Skeletal muscle tissue (tissue), 3 donors: ENCODE measurements at regions not wholly inside any gene's neighbourhood (a gene's known extent, or its start where the extent isn't known, plus 50 kb on each side); places are given as distances from the start of the nearest gene placed in this dataset.
"Not testable (repeated sequence)": the region's sequence is repeated elsewhere in the genome, so short reads cannot be mapped to it uniquely, and the experiment has no call there.

Experiments used
- H3K27ac ChIP-seq: one replicate; pipeline ENCODE4 v1.7.0; 2013; ENCODE audit warnings: mild to moderate bottlenecking, low read depth, low read length, inconsistent platforms
- H3K27me3 ChIP-seq, 3 donors: one replicate each; pipeline ENCODE4 v1.7.0; 2013; ENCODE audit warnings: low read length in 3 of 3; ENCODE audit not compliant: control insufficient read depth in 3 of 3, insufficient read depth in 3 of 3
- H3K36me3 ChIP-seq, 3 donors: one replicate each; pipeline ENCODE4 v1.7.0; 2013; ENCODE audit warnings: low read length in 3 of 3; ENCODE audit not compliant: control insufficient read depth in 3 of 3, insufficient read depth in 3 of 3
- H3K4me1 ChIP-seq, 3 donors: one replicate each; pipeline ENCODE4 v1.7.0; 2013; ENCODE audit warnings: low read length in 3 of 3, mild to moderate bottlenecking in 3 of 3; ENCODE audit not compliant: control insufficient read depth in 3 of 3, insufficient read depth in 3 of 3
- H3K4me3 ChIP-seq, 3 donors: one replicate each; pipeline ENCODE4 v1.7.0; 2013; ENCODE audit warnings: low read length in 3 of 3
- H3K9ac ChIP-seq, 3 donors: one replicate each; pipeline ENCODE4 v1.7.0; 2013; ENCODE audit warnings: low read length in 3 of 3, mild to moderate bottlenecking in 3 of 3, moderate library complexity in 2 of 3, low read depth in 1 of 3
- H3K9me3 ChIP-seq, 3 donors: one replicate each; pipeline ENCODE4 v1.7.0; 2013; ENCODE audit warnings: low read length in 3 of 3; ENCODE audit not compliant: control insufficient read depth in 3 of 3
- donor health status: Osteomylitis.

DNA sequence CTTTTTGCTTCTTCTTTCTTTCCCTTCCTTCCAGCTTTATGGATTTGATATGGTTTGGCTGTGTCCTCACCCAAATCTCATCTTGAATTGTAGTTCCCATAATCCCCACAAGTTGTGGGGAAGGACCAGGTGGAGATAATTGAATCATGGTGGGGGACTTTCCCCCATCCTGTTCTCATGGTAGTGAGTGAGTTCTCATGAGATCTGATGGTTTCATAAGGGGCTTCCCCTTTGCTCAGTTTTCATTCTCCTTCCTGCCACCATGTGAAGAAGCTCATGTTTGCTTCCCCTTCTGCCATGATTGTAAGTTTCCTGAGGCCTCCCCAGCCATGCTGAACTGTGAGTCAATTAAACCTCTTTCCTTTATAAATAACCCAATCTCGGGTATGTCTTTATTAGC, 178.3 kb upstream of the GLRA1 start:
- H3K4me3 ChIP-seq, H3K36me3 ChIP-seq, H3K27me3 ChIP-seq, H3K4me1 ChIP-seq, H3K27ac ChIP-seq, H3K9ac ChIP-seq, H3K9me3 ChIP-seq: not testable (repeated sequence)

DNA sequence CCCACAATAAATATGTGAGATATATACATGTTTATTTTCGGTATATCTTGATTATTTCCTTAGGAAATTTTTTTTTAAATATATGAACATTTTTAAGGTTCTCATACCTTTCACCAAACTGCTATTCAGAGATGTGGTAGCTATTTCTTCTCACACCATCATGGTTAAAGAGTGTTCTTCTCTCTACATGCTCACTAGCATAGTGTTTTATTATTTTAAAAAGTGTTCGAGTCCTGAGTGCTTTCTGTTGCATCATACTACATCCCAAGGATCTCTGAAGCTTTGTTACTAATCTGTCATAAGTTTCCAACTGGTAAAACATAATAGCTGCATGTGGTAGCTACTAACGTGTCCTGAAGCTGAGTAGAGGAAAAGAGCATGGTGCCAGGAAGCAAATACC, 177.4 kb upstream of the GLRA1 start:
- H3K9ac ChIP-seq, result no peak overlapping the region
- H3K4me3 ChIP-seq, result no peak overlapping the region
- no peaks in the 10 kb centered on the region for H3K4me1 ChIP-seq
- no peaks in the 10 kb centered on the region for H3K9me3 ChIP-seq
- H3K27ac ChIP-seq, result no peak overlapping the region
- H3K36me3 ChIP-seq, result no peaks in the 10 kb centered on the region
- H3K27me3 ChIP-seq, result no peaks in the 10 kb centered on the region

DNA sequence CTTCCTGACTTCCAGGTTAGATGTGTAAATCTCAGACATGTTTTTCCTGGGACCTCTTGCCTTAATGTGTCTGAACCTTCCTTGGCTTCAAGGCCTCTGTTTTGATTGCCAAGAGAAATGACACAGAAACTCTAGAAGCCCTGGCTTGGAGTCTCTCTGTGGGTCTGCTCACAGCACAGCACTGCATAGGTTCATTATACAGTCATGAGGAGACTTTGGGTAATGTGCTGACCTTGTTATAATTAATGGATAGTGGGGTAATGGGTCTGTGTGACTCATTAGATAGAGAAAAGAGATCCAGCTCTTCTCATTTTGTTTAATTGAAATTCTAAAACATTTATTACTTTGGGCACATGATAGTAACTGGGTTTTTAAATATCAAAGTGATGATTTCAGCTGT, 175.8 kb upstream of the GLRA1 start:
- H3K4me1 ChIP-seq, result no peaks in the 10 kb centered on the region
- H3K27me3 ChIP-seq, result no peaks in the 10 kb centered on the region
- H3K4me3 ChIP-seq, result no peak overlapping the region
- H3K27ac ChIP-seq, result no peak overlapping the region
- H3K36me3 ChIP-seq, result no peaks in the 10 kb centered on the region
- no peaks in the 10 kb centered on the region for H3K9me3 ChIP-seq
- no peak overlapping the region for H3K9ac ChIP-seq

DNA sequence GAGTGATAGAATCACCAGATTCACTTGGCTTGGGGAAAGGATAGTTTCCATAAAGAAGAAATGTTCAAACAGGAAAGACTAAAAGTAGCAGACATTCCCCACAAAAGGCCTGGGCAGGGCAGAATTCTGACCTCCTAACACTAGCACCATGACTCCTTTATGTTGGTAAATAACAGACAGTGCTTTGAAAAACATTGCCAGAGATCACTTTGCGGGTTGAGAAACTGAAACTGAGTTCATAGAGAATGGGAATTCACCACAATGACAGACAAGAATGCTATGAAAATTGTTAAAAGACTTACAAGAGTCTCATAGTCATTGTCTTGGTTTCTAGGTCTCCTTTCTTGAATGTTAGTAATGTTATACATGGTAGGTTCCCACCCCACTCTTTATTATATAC, 172.5 kb upstream of the GLRA1 start:
- Histone ChIP-seq H3K36me3 (no peaks in the 10 kb centered on the region), H3K4me1 (no peaks in the 10 kb centered on the region), H3K4me3 (no peak overlapping the region), H3K9ac (no peak overlapping the region), H3K27ac (no peak overlapping the region), H3K27me3 (no peaks in the 10 kb centered on the region), H3K9me3 (no peaks in the 10 kb centered on the region)

DNA sequence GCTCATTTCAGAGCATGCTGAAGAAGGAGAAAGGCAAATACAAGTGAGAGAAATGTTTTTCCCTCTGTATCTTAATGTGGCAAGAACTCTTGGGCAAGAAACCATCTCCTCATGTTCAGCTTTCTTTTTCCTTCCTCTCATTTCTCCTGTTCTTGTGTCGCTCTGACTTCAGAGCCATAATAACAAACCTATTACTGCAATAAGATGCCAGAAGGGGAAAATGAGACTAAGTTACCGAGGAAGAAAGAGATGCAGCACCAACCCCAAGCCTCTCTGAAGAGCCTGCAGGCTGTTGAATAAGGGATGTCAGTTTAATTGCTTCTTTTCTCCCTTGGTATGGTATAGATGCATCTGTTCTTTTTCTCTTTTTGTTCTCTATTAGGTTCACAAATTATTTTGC, 170.1 kb upstream of the GLRA1 start:
- no peaks in the 10 kb centered on the region for H3K36me3 ChIP-seq
- H3K27ac ChIP-seq, result no peak overlapping the region
- H3K9ac ChIP-seq, result no peak overlapping the region
- H3K27me3 ChIP-seq, result no peaks in the 10 kb centered on the region
- H3K9me3 ChIP-seq, result no peaks in the 10 kb centered on the region
- H3K4me1 ChIP-seq, result no peaks in the 10 kb centered on the region
- no peak overlapping the region for H3K4me3 ChIP-seq

DNA sequence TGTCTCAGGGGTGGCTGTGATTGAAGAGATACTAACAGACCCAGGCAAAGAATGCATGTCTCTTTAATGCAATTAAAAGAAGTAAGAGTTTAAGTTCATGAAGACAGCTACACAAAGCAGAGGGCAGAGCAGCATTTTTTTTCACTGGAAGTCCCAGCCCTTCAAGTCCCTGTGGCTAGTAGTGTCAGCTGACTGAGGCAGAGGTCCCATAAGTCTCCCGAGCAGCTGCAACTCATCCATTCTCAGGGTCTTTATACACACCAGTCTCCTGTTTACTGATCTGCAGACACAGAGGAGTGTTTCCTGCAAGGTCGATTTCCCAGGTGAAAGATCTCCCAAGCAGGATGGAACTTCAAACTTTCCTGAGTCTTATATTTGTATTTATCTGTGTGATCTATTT, 169.4 kb upstream of the GLRA1 start:
- Histone ChIP-seq H3K27ac (no peak overlapping the region), H3K9me3 (no peaks in the 10 kb centered on the region), H3K9ac (no peak overlapping the region), H3K36me3 (no peaks in the 10 kb centered on the region), H3K27me3 (no peaks in the 10 kb centered on the region), H3K4me1 (no peaks in the 10 kb centered on the region), H3K4me3 (no peak overlapping the region)

DNA sequence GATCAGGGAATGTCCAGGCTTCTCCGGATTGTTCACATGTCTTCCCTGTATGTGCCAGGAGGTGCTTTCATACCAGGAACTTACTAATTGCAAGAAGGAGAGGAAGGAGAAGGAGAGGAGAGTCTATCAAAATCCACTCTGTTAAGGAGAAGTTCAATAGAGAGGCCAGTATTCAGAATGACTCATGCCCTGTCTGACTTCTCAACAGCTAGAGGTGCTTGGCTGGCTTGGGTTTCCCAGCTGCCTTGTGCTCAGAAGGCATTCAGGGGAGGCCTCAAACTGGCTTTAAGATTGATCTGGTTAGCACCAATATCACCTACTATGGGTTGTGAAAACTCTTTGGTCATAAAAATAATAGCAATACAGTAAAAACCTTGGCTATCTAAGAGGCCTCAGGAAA, 167.9 kb upstream of the GLRA1 start:
- Histone ChIP-seq H3K9ac (no peak overlapping the region), H3K4me1 (no peaks in the 10 kb centered on the region), H3K4me3 (no peak overlapping the region), H3K36me3 (no peaks in the 10 kb centered on the region), H3K27ac (no peak overlapping the region), H3K9me3 (no peaks in the 10 kb centered on the region), H3K27me3 (no peaks in the 10 kb centered on the region)

DNA sequence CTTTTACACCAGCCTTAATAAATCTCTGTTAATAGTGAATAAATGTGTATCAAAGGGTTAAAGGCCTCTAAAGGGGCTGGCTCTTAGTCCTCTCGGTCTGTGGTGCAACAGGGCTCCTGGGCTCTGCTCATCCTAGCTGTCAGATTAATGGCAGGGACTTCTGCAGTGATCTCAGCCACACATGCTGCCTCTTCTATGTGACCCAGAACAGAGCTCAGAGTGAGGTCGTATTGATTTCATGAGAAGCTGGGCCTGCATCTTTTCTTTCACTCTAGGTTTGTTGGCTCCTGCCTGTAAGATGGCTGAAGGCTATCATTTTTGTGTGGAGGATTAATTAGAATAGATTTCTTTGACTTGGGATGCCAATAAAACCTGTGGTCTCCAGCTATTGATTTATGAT, 165.0 kb upstream of the GLRA1 start:
- Histone ChIP-seq H3K9me3 (no peaks in the 10 kb centered on the region), H3K36me3 (no peaks in the 10 kb centered on the region), H3K27me3 (no peaks in the 10 kb centered on the region), H3K27ac (no peak overlapping the region), H3K4me3 (no peak overlapping the region), H3K9ac (no peak overlapping the region), H3K4me1 (no peaks in the 10 kb centered on the region)

DNA sequence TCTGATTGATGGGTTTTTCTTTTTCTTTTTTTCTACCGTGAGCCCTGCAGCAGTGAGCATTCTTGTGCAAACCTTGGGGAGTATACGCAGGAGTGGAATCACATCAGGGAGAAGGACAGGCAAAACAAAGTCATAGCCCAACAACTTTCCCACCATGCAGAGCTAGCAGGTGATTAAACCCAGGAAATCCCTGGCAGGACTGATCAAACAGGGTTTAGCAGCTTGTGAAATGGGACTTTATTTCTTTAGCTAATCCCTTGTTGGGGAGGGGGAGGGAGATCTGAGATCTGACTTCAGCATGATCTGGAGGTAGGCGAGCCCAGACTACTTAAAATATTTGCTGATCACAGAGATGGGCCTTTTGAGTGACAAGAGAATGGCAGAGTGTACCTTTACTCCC, 162.0 kb upstream of the GLRA1 start:
- no peaks in the 10 kb centered on the region for H3K36me3 ChIP-seq
- H3K9ac ChIP-seq, result no peak overlapping the region
- H3K9me3 ChIP-seq, result no peaks in the 10 kb centered on the region
- no peaks in the 10 kb centered on the region for H3K4me1 ChIP-seq
- H3K27me3 ChIP-seq, result no peaks in the 10 kb centered on the region
- no peak overlapping the region for H3K27ac ChIP-seq
- no peak overlapping the region for H3K4me3 ChIP-seq

DNA sequence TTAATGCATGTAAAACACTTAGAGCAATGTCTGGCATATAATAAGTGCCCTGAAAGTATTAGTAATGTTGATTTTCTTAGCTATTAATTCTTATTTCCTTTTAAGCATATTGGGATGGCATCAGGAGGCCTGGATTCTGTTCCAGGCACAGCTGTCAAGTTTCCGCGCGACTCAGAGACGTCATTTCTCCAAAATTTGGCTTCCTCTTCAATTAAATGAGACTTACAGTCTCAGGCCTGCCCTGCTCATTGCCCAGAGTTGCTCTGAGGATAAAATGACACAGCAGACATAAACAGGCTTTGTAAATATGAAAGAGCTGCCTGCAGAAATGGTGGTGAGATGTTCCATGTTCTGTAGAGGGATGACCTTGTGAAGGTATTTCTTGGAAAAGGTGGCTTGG, 159.8 kb upstream of the GLRA1 start:
- H3K36me3 ChIP-seq, result no peaks in the 10 kb centered on the region
- H3K9ac ChIP-seq, result no peak overlapping the region
- H3K4me3 ChIP-seq, result no peak overlapping the region
- H3K9me3 ChIP-seq, result no peaks in the 10 kb centered on the region
- H3K27ac ChIP-seq, result no peak overlapping the region
- H3K4me1 ChIP-seq, result no peaks in the 10 kb centered on the region
- H3K27me3 ChIP-seq, result no peaks in the 10 kb centered on the region

DNA sequence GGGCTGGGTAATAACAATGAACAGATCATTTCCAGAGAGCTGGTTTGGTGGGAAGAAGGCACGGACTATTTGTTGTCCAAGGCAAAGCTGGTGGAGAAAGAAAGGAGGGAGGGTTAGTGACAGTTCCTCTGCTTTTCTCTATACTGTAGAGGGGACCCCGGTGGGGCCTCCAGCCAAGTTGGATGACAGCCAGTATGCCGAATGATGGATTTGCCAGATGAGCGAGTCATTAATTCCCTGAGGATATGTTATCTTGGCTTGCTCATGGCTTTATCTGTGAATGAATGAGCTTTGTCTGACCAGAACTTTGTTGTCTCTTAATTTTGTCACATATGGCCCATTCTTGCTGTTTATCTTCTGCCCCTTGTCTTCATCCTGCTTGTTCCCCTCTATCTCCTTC, 158.6 kb upstream of the GLRA1 start:
- H3K27me3 ChIP-seq, result no peaks in the 10 kb centered on the region
- H3K36me3 ChIP-seq, result no peaks in the 10 kb centered on the region
- no peak overlapping the region for H3K4me3 ChIP-seq
- H3K9me3 ChIP-seq, result no peaks in the 10 kb centered on the region
- no peak overlapping the region for H3K27ac ChIP-seq
- H3K4me1 ChIP-seq, result no peaks in the 10 kb centered on the region
- no peak overlapping the region for H3K9ac ChIP-seq
